AG09319 (cell line): ENCODE measurements at regions not wholly inside any gene's neighbourhood (a gene's known extent, or its start where the extent isn't known, plus 50 kb on each side); places are given as distances from the start of the nearest gene placed in this dataset.

ENCODE experiments used
- DNase-seq: peaks from one replicate; pipeline ENCODE4 v3.0.0-alpha.2; 2010; ENCODE audit warnings: low read depth; ENCODE audit errors: extremely low read depth
- CTCF ChIP-seq: IDR thresholded peaks from 2 replicates; pipeline ENCODE4 v1.5.1; 2011; ENCODE audit warnings: low read depth, mild to moderate bottlenecking, inconsistent platforms, low read length, moderate library complexity

GRCh38 chr13:106721599-106721998 lies 153.7 kb upstream of the ARGLU1 start:
- TF ChIP-seq CTCF: no peak
- DNase-seq: no peak

- TF ChIP-seq CTCF: no peak
- no peak for DNase-seq
These were observed 146.5 kb upstream of the ARGLU1 start for GRCh38 chr13:106714271-106714982.

- DNase-seq: no peak
- no peak for TF ChIP-seq CTCF
These were observed 144.4 kb upstream of the ARGLU1 start for GRCh38 chr13:106712381-106712780.

- no peak for TF ChIP-seq CTCF
- DNase-seq: no peak
These were observed 142.3 kb upstream of the ARGLU1 start for GRCh38 chr13:106710266-106710665.

- no peak for DNase-seq
- no peak for TF ChIP-seq CTCF
These were observed 141.6 kb upstream of the ARGLU1 start for GRCh38 chr13:106709522-106709921.

- no peak for TF ChIP-seq CTCF
- no peak for DNase-seq
These were observed 134.6 kb upstream of the ARGLU1 start for GRCh38 chr13:106702505-106702904.

GRCh38 chr13:106701771-106702341 lies 133.9 kb upstream of the ARGLU1 start:
- no peak for TF ChIP-seq CTCF
- DNase-seq: no peak
